Neural cell (in vitro differentiated cells): ENCODE measurements at regions not wholly inside any gene's neighbourhood (a gene's known extent, or its start where the extent isn't known, plus 50 kb on each side); places are given as distances from the start of the nearest gene placed in this dataset.

Experiments
- H2AFZ ChIP-seq: fragments of 200-600, 300-800 bp; sonication (generic), shearing (Covaris generic); 2 replicates; pipeline ENCODE4 v1.6.0; 2014; ENCODE audit warnings: low read depth, mild to moderate bottlenecking, antibody characterized with exemption, low read length, moderate library complexity
- H3F3A ChIP-seq: fragments of 200-600 bp; shearing (Covaris generic); 2 replicates; pipeline ENCODE4 v1.6.1; 2016; ENCODE audit warnings: mild to moderate bottlenecking, moderate library complexity, mixed read lengths, antibody characterized with exemption, low read length; ENCODE audit not compliant: insufficient read depth, poor library complexity, severe bottlenecking
- H3K27ac ChIP-seq: fragments of 200-600, 300-800 bp; sonication (generic), shearing (Covaris generic); 2 replicates; pipeline ENCODE4 v1.5.1; 2014; ENCODE audit warnings: mild to moderate bottlenecking, low read length, moderate library complexity
- H3K27me3 ChIP-seq: fragments of 300-800, 200-600 bp; sonication (generic), shearing (Covaris generic); 2 replicates; pipeline ENCODE4 v1.6.0; 2014; ENCODE audit warnings: mild to moderate bottlenecking, low read depth, low read length, moderate library complexity; ENCODE audit not compliant: insufficient read depth
- H3K36me3 ChIP-seq: fragments of 300-800, 200-600 bp; sonication (generic), shearing (Covaris generic); 2 replicates; pipeline ENCODE4 v1.5.1; 2014; ENCODE audit warnings: mild to moderate bottlenecking, antibody characterized with exemption, low read length, moderate library complexity; ENCODE audit not compliant: insufficient read depth
- H3K4me2 ChIP-seq: fragments of 300-800, 200-600 bp; sonication (generic), shearing (Covaris generic); 2 replicates; pipeline ENCODE4 v1.6.0; 2014; ENCODE audit warnings: mild to moderate bottlenecking, low read length
- H3K4me3 ChIP-seq: fragments of 300-800, 200-600 bp; sonication (generic), shearing (Covaris generic); 2 replicates; pipeline ENCODE4 v1.5.1; 2014; ENCODE audit warnings: mild to moderate bottlenecking, low read length, moderate library complexity
- H3K79me2 ChIP-seq: fragments of 200-600 bp; shearing (Covaris generic); replicated peaks from 2 replicates; pipeline ENCODE4 v1.6.0; 2014; ENCODE audit warnings: mild to moderate bottlenecking, low read length, moderate library complexity; ENCODE audit not compliant: insufficient read depth
- H3K9ac ChIP-seq: fragments of 300-800, 200-600 bp; sonication (generic), shearing (Covaris generic); 2 replicates; pipeline ENCODE4 v1.6.1; 2016; ENCODE audit warnings: mild to moderate bottlenecking, low read length, mixed read lengths
- H3K9me2 ChIP-seq: fragments of 200-600 bp; shearing (Covaris generic); 2 replicates; pipeline ENCODE4 v1.6.1; 2016; ENCODE audit warnings: mild to moderate bottlenecking, low read length, mixed read lengths; ENCODE audit not compliant: insufficient read depth
- H3K9me3 ChIP-seq: fragments of 200-600, 300-800 bp; sonication (generic), shearing (Covaris generic); 2 replicates; pipeline ENCODE4 v1.6.1; 2016; ENCODE audit warnings: mild to moderate bottlenecking, mixed run types, low read length, moderate library complexity, mixed read lengths
- H4K20me1 ChIP-seq: fragments of 200-600 bp; shearing (Covaris generic); 2 replicates; pipeline ENCODE4 v1.6.1; 2016; ENCODE audit warnings: mild to moderate bottlenecking, mixed run types; ENCODE audit not compliant: insufficient read depth
- CTCF ChIP-seq: fragments of 450-650 bp; IDR thresholded peaks from 2 replicates; pipeline ENCODE4 v1.5.1; 2014; ENCODE audit warnings: antibody characterized with exemption, mild to moderate bottlenecking, moderate library complexity; ENCODE audit not compliant: poor library complexity, severe bottlenecking
- EP300 ChIP-seq: fragments of 450-650 bp; conservative IDR thresholded peaks from 2 replicates; pipeline ENCODE4 v1.6.1; 2014; ENCODE audit warnings: antibody characterized with exemption, mild to moderate bottlenecking, moderate library complexity; ENCODE audit not compliant: poor library complexity, severe bottlenecking
- EZH2 ChIP-seq: fragments of 200-600, 300-800 bp; shearing (Covaris generic), sonication (generic); IDR thresholded peaks from 2 replicates; pipeline ENCODE4 v1.6.1; 2014; ENCODE audit warnings: antibody characterized with exemption, low read length, borderline replicate concordance, mild to moderate bottlenecking; ENCODE audit not compliant: insufficient read depth, poor library complexity, severe bottlenecking
- MXI1 ChIP-seq: fragments of 450-650 bp; conservative IDR thresholded peaks from 2 replicates; pipeline ENCODE4 v1.6.1; 2014; ENCODE audit warnings: antibody characterized with exemption, mild to moderate bottlenecking; ENCODE audit not compliant: poor library complexity, severe bottlenecking
- POLR2AphosphoS5 ChIP-seq: IDR thresholded peaks from 2 replicates; pipeline ENCODE4 v1.6.1; 2012
- RAD21 ChIP-seq: fragments of 450-650 bp; conservative IDR thresholded peaks from 2 replicates; pipeline ENCODE4 v1.6.1; 2014; ENCODE audit warnings: antibody characterized with exemption, mild to moderate bottlenecking, moderate library complexity
- REST ChIP-seq: IDR thresholded peaks from 2 replicates; pipeline ENCODE4 v1.6.1; 2012; ENCODE audit warnings: borderline replicate concordance
- SMC3 ChIP-seq: fragments of 450-650 bp; conservative IDR thresholded peaks from 2 replicates; pipeline ENCODE4 v1.6.1; 2014; ENCODE audit warnings: antibody characterized with exemption, mild to moderate bottlenecking, moderate library complexity; ENCODE audit not compliant: poor library complexity
- TAF1 ChIP-seq: IDR thresholded peaks from 2 replicates; pipeline ENCODE4 v1.6.1; 2012; ENCODE audit warnings: low read depth

DNA sequence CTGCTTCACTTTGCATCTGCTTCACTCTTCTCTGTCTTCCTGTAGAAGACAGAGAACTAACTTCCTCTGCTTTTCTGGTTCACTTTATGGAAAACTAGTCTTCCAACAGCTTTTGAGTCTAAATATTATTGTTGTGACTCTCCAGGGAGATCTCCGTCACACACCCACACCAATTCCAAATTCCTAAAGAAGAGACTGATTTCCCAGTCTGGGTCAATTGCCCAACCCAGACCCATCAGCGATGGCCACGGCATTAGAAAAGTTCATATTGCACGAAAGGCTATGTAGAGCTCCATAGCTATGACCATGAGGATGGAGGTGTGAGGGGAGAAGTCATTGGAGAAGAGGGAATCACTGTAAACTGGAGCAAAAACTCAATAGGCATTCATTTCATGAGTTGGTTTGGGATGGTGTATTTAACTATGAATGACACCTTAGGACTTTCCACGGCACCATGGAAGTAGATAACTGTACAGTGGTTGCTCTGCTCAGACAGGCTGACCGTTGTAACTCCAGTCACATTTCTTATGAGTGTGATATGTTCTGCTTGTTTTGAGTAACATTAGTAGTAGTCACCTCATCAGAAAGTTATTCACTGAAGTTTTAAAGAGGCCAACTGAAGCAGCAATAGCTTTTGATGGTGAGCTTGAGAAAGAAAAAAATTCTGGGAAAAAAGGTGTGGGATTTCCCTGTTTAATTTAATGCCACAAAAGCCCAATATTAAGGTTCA is 78.1 kb upstream of the MAMDC2 start:
- Histone ChIP-seq H3K27me3 (no peaks in the 10 kb centered on the region), H3F3A (no peaks in the 10 kb centered on the region), H3K9ac (no peak overlapping the region), H3K4me2 (no peak overlapping the region), H2AFZ (no peak overlapping the region), H3K79me2 (no peaks in the 10 kb centered on the region), H3K4me3 (no peak overlapping the region), H3K36me3 (no peaks in the 10 kb centered on the region), H3K27ac (no peak overlapping the region), H3K9me2 (no peaks in the 10 kb centered on the region), H3K9me3 (no peaks in the 10 kb centered on the region), H4K20me1 (no peaks in the 10 kb centered on the region)
- TF ChIP-seq MXI1, result no peak
- TF ChIP-seq POLR2AphosphoS5, result no peak
- TF ChIP-seq EP300, result no peak
- no peak for TF ChIP-seq RAD21
- no peak for TF ChIP-seq SMC3
- TF ChIP-seq CTCF, result no peak
- no peak for TF ChIP-seq EZH2
- TF ChIP-seq TAF1, result no peak
- no peak for TF ChIP-seq REST

DNA sequence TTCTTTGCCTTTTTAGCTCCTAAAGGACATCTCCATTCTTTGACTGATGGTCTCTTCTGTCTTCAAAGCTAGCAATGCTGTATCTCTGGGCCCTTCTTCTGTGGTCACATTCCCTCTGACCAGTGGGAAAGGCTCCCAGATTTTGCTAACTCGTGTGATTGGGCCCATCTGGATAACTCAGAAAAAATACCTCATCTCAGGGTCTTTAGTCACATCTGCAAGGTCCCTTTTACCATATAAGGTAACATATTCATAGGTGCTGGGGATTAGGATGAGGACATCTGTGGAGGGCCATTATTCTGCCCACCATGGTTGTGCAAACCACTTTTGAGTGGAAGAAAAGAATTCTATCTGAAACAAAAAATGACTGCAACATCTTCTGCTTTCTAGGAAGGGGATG is 76.3 kb upstream of the MAMDC2 start:
- Histone ChIP-seq H2AFZ (no peak overlapping the region), H3K27me3 (no peaks in the 10 kb centered on the region), H3K9ac (no peak overlapping the region), H3F3A (no peaks in the 10 kb centered on the region), H4K20me1 (no peaks in the 10 kb centered on the region), H3K27ac (no peak overlapping the region), H3K79me2 (no peaks in the 10 kb centered on the region), H3K9me3 (no peaks in the 10 kb centered on the region), H3K4me2 (no peak overlapping the region), H3K36me3 (no peaks in the 10 kb centered on the region), H3K4me3 (no peak overlapping the region), H3K9me2 (no peaks in the 10 kb centered on the region)
- TF ChIP-seq POLR2AphosphoS5 (no peak), RAD21 (no peak), CTCF (no peak)
